Glomerular visceral epithelial cell (primary cell): ENCODE measurements at regions not wholly inside any gene's neighbourhood (a gene's known extent, or its start where the extent isn't known, plus 50 kb on each side); places are given as distances from the start of the nearest gene placed in this dataset.

ENCODE experiments used
- DNase-seq: peaks from one replicate; pipeline ENCODE4 v3.0.0-alpha.2; 2016; ENCODE audit errors: extremely low spot score

DNA sequence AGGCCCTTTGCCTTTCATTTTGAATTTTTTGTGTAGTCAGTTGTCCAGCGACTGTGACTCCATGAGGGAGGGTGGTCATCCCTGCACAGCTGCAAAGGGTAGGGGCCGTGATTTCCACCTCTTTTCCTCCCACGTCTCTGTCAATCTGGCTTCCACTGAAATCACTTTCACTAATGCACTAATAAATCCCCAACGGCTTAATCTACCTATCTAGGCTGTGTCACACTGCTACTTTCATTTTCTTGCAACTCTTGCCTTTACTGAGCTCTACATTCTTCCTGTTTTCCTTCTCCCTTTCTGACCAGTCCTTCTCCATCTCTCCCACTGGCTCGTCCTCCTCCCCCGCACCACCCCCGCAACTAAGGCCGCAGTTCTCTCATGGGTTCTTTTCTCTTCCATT is 212.3 kb upstream of the FOXN3 start:
- DNase-seq, result no peak

DNA sequence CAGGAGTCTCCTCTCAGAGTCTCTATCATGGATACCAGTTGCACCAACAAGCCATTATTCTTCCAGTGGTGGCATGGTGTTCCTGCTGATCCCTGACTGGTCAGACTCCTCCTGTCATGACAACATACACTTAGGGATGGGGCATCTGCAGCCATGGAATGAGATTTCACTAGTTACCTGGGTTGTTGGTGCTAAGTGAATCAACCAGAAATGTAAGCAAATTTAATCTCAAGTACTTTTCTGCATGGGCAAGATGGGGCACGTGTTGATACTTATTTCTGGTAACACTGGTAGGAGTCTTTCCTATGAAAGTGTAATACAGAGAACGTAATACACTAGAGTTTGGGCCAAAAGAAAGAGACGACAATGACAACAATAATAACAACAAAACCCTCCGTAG is 211.5 kb upstream of the FOXN3 start:
- no peak for DNase-seq

GRCh38 chr14:89626233-89626806 is 209.3 kb upstream of the FOXN3 start:
- DNase-seq, result no peak

DNA sequence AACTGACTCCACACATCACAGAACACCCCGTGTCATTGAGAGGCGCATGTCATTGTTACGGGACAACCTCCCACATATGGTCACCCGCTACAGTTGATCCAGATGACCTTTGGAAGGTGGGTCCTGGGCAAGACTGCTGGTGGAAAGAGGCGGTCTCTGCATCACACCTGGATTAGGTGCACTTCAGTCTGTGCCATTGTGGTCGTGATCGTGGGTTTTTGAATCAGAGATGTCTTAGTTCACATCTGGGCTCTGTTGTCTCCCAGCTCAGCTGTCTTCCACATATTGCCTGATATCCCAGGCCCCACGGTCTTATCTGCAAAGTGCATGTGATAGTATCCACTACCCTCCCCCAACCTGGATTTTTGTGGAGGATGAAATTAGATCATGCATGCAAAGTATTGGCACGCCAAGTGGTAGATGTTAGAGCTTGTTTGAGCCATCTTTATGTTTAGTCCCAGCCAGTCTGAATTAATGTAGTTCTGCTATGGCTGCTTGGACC is 208.7 kb upstream of the FOXN3 start:
- no peak for DNase-seq

DNA sequence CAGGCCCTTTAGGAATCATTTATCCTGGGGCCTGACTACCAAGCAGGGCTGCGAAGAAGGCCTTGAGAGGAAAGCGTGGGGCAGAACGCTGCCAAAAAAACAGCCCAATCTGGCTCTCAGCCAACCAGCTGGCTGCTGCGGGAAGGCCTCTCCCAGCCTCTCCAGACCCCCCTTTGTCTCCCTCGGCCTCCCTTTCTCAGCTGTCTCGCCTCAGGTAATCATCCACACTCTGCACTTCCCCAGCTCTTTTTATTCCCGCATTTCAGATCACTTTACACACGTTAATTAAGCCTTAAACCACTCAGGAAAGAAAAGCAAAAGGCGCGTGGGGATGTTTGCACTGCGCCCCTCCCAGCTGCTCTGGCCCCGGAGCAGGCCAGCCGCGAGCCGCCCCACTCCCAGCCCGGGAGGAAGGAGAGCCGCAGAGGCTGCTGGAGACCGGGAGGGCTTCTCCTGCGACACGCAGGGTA is 208.2 kb upstream of the FOXN3 start:
- no peak for DNase-seq

GRCh38 chr14:89624500-89625156 is 207.6 kb upstream of the FOXN3 start:
- DNase-seq, result no peak

DNA sequence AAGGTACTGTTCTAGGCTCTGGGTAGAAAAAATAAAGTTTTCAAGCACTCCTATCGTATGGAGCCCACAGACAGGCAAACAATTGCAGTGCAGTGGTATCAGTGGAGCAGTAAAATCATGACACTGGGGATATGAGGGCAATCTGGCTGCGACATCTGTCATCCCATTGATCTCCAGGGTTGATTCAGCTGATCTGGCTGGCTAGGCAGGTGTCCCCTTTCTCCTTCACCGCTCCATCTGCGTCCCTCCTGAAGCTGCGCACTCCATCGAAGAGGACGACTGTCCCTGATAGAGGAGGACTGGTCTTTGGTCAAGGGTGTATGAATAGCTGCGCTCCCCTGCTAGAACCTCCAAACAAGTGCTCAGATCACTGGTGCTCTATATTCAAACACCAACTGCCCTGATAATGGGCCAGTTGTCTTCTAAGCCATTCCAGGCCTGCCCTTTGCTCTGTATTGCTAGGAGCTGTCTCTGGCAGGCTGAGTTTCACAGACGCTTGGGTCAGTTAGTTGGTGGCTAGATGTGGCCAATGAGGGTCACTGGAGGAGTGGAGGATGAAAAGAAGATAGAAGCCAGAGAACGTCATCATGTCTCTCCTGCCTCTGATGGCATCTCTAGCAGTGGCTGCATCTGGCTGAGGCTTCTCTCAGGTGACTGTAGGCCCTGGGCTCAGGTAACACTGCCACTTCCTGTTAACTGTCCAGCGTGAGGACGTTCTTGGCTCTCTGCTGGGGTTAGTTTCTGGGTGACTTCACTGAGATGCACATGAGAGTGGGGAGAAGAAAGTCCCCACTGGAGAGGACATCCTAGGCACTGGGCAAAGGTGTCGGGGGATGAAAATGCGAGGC is 205.0 kb upstream of the FOXN3 start:
- DNase-seq, result no peak

GRCh38 chr14:89621009-89621421 is 204.0 kb upstream of the FOXN3 start:
- no peak for DNase-seq

GRCh38 chr14:89620436-89620835 is 203.4 kb upstream of the FOXN3 start:
- DNase-seq, result no peak

DNA sequence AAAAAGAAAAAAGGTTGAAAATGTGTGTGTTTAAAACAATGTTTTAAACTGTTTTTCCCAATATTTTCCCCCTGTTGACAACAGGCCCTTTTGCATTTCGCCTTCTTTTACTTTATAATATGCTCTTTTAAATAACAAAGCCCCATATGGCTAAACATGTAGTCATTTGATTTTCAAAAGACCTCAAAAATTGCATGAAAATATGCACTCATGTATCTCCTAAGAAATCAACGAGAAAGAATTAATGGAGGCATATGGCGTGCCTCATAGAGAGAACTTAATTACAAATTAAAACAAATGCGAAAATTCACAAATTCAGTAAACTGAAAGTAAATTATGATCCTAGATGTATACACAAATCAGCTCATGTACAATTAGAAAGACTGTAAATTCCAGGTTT is 202.6 kb upstream of the FOXN3 start:
- no peak for DNase-seq

- DNase-seq, result peak; percentile 80
Observed at GRCh38 chr14:89618811-89619551, 201.9 kb upstream of the FOXN3 start.

DNA sequence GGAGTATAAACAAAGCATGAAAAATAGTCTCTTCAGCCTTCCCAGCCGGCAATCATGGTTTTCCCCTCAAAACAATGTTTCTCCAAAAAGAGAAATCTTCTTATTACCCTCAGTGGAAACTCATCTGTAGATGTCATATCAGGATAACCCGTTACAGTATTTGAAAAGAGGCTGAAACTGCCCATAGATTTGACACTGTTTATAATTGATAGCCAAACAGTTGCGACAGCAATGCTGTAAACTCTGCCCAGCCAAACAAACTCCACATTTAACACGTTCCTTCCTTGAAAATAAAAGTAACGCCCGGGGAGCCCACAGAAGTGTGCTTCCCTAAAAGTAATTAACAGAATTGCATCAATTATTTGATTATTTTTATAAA is 201.3 kb upstream of the FOXN3 start:
- DNase-seq, result peak; percentile 26

- DNase-seq, result peak; percentile 53
Observed at GRCh38 chr14:89617481-89618329, 200.7 kb upstream of the FOXN3 start.

GRCh38 chr14:89616852-89617341 is 199.9 kb upstream of the FOXN3 start:
- DNase-seq, result peak; percentile 25

DNA sequence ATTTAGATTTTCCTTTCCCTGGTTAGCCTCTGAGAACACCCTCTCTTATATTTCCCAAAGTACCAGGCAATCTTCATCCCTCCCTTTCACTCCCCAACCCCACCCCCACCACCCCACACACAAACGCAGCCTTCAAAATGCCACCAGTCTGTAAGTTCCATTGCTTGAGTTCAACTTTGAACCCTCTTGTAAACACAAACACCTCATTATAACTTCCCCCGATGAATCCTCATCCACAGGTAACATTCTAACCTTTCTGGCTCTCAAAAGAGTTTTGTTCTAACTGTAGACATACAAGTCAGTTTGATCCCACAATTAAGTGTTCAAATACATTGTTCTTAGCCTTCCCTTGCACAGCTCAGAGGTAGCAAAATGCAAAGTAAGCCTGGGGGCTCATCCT is 199.4 kb upstream of the FOXN3 start:
- no peak for DNase-seq

DNA sequence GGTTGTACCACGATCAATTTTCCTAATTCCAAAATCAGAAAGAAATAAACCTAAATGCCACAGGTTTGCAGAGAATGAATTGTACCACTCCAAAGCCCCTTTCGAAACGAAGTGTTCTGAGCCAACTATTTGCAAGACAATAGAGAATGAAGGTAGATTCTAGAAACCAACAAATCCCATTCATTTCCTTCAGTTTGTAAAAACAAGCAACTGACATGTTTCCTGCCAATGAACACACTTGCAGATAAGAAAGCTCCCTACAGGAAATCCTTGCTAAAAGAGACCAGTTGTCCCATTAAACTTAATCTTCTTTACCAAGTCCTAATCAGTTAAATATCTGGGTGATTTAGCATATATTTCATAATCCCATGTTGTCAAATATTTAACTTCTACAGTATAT is 198.4 kb upstream of the FOXN3 start:
- no peak for DNase-seq

GRCh38 chr14:89614009-89614691 is 197.1 kb upstream of the FOXN3 start:
- no peak for DNase-seq

- DNase-seq, result no peak
Observed at GRCh38 chr14:89613260-89614008, 196.4 kb upstream of the FOXN3 start.

- DNase-seq, result no peak
Observed at GRCh38 chr14:89609500-89610100, 192.6 kb upstream of the FOXN3 start.
